ENCODE measurements at regions not wholly inside any gene's neighbourhood (a gene's known extent, or its start where the extent isn't known, plus 50 kb on each side); places are given as distances from the start of the nearest gene placed in this dataset.
A peak's percentile ranks its signal among the peaks of the same experiment; 100 is the strongest.

DNA sequence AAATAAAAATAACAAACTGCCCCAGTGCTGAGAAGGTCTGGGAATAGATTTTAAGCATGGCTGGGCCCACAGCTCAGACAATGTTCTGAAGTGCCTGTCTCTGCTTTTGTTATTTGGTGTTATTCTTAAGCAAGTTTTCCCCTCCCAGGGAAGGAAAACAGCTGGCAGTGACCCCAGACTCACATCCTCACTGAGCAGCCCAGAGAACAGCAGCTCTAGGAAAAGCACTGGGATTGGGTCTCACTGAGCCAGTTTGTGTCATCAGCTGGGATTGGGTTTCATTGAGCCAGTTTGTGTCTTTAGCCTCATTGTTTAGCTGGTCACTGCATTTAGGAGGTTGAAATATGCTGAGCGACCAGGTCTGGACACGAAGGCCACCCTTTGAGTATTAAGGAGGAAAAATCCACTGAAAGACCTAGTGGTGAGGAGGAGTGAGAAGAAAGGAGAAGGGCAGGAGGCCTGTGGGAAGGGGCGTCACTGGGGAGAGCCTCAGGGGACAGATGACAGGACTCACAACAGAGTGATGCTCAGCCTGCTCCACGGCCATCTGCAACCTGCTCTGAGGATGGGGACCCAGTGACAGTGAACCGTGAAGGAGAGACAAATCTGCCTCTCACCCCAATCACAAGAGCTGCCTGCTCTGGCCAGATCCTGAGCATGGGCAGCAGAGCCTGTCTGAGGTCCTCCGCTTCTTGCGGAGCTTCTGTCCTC, 103.8 kb downstream of the TOMM20 start:
- Mint-ChIP-seq H3K4me1 (peaks cover 44% of the 10 kb centered on the region), H3K9me3 (no peaks in the 10 kb centered on the region), H3K4me3 (peak overlapping the region in 1 of 3 experiments; percentile 37), H3K27me3 (ENCODE audit: low read depth) (no peaks in the 10 kb centered on the region), H3K36me3 (ENCODE audit: low read depth) (no peaks in the 10 kb centered on the region), H3K27ac (peak overlapping the region; percentile 76 to 96 (median 82))
- TF ChIP-seq, protein P1, sequence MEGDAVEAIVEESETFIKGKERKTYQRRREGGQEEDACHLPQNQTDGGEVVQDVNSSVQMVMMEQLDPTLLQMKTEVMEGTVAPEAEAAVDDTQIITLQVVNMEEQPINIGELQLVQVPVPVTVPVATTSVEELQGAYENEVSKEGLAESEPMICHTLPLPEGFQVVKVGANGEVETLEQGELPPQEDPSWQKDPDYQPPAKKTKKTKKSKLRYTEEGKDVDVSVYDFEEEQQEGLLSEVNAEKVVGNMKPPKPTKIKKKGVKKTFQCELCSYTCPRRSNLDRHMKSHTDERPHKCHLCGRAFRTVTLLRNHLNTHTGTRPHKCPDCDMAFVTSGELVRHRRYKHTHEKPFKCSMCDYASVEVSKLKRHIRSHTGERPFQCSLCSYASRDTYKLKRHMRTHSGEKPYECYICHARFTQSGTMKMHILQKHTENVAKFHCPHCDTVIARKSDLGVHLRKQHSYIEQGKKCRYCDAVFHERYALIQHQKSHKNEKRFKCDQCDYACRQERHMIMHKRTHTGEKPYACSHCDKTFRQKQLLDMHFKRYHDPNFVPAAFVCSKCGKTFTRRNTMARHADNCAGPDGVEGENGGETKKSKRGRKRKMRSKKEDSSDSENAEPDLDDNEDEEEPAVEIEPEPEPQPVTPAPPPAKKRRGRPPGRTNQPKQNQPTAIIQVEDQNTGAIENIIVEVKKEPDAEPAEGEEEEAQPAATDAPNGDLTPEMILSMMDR (IDR thresholded peaks at IDR 0.05; ENCODE audit: unreplicated experiment in 3 of 3): no peak

DNA sequence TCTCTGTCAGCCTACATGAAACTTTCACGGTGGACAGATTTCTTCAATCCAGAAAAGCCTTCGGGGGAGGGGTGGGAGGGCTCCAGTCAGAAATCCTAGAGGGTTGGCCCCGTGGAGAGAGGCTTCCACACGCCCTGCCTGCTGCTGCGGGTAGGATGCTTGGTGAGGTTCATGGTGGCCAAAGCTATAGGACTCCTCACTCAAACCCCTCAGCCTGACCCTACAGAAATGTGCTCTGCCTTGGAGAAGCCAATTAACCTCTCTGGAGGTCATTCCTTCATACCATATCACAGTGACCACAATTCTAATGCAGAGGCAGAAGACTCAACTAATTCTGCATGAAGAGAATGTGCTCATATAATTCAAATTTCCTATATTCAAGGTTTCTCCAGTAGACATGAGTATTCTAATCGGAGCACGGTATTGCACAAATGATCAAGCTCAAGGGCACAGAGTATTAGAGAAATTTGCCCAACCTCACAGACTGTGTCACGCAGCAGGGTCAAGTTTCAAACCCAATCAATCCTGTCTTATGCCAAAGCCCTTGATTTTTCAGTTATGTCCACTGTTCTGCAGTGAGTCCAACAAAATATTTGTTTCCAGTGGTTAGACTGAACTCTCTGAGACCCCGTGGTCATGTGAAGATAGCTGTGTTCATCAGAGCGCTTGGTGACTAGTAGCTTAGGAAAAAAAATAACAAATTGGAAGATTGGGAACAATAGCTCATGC, 104.8 kb downstream of the TOMM20 start:
- no peaks in the 10 kb centered on the region for H3K9me3 Mint-ChIP-seq
- no peaks in the 10 kb centered on the region for H3K27me3 Mint-ChIP-seq (ENCODE audit: low read depth)
- TF ChIP-seq, protein P1 (IDR thresholded peaks at IDR 0.05; ENCODE audit: unreplicated experiment in 3 of 3): no peak
- peak overlapping the region in 2 of 3 experiments; percentile 33 to 48 for H3K4me3 Mint-ChIP-seq
- H3K36me3 Mint-ChIP-seq (ENCODE audit: low read depth): no peaks in the 10 kb centered on the region
- peak overlapping the region; percentile 82 to 96 (median 95) for H3K27ac Mint-ChIP-seq
- H3K4me1 Mint-ChIP-seq: peaks cover 54% of the 10 kb centered on the region

DNA sequence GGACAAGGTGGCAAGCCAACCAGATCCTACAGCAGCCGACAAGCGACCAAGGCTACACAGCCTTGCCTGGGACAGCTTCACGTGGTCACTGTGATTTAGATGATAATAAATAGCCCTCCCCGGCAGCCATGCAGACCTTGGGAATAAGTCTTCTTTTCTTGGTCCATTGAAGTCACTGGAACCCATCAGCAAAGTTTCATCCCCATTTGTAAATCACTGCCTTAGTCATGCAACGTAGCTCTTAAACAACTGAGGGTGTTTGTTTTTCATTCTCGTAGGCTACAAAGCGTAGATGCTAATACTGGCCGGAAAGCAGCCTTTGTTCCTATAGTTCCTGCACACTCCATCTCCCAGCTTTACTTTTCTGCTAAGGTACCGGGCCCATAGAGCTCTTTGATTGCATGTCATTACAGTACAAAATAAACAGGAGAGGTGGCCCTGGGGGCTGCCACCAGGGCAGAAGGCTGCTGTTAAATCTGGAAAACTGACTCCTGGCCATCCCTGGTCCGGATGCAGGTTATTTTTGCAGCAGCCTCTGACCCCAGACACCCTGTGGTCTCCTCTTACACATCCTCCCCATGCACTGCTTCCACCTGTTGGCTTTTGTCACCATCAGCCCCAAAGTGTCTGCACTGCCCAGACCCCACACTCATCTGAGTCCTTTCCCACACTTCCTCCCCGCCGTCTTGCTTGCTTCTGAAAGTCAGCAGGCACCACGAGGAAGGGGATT, 105.5 kb downstream of the TOMM20 start:
- Mint-ChIP-seq H3K27me3 (ENCODE audit: low read depth) (no peaks in the 10 kb centered on the region), H3K27ac (peak overlapping the region; percentile 82 to 96 (median 95)), H3K9me3 (peaks cover 5% of the 10 kb centered on the region), H3K36me3 (ENCODE audit: low read depth) (no peaks in the 10 kb centered on the region), H3K4me3 (peak overlapping the region in 2 of 3 experiments; percentile 33 to 48), H3K4me1 (peaks cover 61% of the 10 kb centered on the region)
- TF ChIP-seq, protein P1 (IDR thresholded peaks at IDR 0.05; ENCODE audit: unreplicated experiment in 3 of 3): no peak

DNA sequence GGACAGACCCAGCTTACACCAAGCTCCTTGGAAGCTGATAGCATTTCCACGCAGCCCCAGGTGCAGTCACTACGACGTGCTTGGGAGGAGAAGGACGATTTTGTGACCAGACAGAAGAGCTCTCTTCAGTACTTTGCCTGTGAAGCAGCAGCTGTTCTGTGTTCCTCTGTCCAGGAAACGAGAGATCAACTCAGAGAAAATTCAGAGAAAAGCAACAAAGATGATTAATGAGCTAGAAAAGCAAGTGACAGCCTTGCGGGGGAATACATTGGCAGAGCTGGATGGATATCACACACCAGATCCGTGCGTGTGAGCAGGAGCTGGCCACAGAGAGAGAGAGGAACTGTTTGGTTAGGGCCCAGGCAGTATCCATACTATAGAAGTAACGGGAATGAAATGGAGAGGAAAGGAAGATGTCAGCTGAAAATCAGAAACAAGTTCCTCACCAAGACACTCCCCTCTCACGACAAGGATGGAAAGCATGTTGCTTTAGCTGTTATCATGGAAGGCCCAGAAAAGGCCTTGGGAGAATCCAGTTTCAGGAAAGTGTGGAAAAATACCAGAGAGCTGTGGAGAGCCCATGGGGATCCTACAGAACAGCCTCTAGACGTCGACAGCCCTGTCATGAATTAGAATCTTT, 106.2 kb downstream of the TOMM20 start:
- H3K36me3 Mint-ChIP-seq (ENCODE audit: low read depth): no peaks in the 10 kb centered on the region
- no peaks in the 10 kb centered on the region for H3K27me3 Mint-ChIP-seq (ENCODE audit: low read depth)
- TF ChIP-seq, protein P1 (IDR thresholded peaks at IDR 0.05; ENCODE audit: unreplicated experiment in 3 of 3): no peak
- peak overlapping the region; percentile 82 to 96 (median 95) for H3K27ac Mint-ChIP-seq
- H3K9me3 Mint-ChIP-seq: peaks cover 5% of the 10 kb centered on the region
- peak overlapping the region; percentile 11 to 17 (median 13) for H3K4me3 Mint-ChIP-seq
- peaks cover 68% of the 10 kb centered on the region for H3K4me1 Mint-ChIP-seq

DNA sequence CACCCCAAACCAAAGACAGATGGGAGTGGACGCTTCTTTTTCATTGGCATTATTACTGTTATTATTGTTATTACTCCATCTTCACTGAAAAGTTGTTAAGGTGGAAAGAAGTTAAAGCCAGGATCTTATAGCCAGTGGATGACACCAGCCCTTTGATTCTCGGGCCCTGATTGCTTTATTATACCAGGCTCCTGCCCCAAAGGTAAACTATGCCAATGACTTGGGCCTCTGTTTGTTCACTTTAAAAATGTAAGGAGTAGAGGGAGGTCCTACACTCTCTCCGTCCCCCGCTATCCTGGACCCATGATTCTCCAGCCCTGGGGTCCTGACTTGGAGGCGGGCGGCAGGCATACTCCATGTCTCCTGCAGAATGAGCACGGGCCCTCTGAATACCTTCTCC, 106.8 kb downstream of the TOMM20 start:
- Mint-ChIP-seq H3K4me1 (peaks cover 72% of the 10 kb centered on the region), H3K4me3 (peak overlapping the region; percentile 11 to 17 (median 13)), H3K27me3 (ENCODE audit: low read depth) (no peaks in the 10 kb centered on the region), H3K36me3 (ENCODE audit: low read depth) (no peaks in the 10 kb centered on the region), H3K27ac (peak overlapping the region; percentile 82 to 96 (median 95)), H3K9me3 (peaks cover 5% of the 10 kb centered on the region)
- TF ChIP-seq, protein P1 (IDR thresholded peaks at IDR 0.05; ENCODE audit: unreplicated experiment in 3 of 3): no peak
